GM19043 (cell line): ENCODE measurements at regions not wholly inside any gene's neighbourhood (a gene's known extent, or its start where the extent isn't known, plus 50 kb on each side); places are given as distances from the start of the nearest gene placed in this dataset.

Experiments
- ATAC-seq: cut with Tn5 transposase; IDR thresholded peaks from one replicate; pipeline ENCODE4 v1.9.1; 2021; ENCODE audit warnings: low read depth; ENCODE audit not compliant: unreplicated experiment

- no peak for ATAC-seq
These were observed 52.5 kb upstream of the C11orf58 start for GRCh38 chr11:16685914-16686313.

DNA sequence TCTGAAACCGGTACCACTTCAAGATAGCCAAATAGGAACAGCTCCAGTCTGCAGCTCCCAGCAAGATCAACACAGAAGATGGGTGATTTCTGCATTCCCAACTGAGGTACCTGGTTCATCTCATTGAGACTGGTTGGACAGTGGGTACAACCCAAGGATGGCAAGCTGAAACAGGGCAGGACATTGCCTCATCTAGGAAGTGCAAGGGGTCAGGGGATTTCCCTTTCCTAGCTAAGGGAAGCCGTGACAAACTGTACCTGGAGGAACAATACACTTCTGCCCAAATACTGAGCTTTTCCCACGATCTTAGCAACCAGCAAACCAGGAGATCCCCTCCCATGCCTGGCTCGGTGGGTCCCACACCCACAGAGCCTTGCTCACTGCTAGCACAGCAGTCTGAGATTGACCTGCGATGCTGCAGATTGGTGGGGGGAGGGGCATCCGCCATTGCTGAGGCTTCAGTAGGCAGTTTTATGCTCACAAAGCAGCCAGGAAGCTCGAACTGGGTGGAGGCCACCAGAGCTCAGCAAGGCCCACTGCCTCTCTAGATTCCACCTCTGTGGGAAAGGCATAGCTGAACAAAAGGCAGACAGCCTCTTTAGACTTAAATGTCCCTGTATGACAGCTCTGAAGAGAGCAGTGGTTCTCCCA lies 59.9 kb upstream of the C11orf58 start:
- no peak for ATAC-seq

DNA sequence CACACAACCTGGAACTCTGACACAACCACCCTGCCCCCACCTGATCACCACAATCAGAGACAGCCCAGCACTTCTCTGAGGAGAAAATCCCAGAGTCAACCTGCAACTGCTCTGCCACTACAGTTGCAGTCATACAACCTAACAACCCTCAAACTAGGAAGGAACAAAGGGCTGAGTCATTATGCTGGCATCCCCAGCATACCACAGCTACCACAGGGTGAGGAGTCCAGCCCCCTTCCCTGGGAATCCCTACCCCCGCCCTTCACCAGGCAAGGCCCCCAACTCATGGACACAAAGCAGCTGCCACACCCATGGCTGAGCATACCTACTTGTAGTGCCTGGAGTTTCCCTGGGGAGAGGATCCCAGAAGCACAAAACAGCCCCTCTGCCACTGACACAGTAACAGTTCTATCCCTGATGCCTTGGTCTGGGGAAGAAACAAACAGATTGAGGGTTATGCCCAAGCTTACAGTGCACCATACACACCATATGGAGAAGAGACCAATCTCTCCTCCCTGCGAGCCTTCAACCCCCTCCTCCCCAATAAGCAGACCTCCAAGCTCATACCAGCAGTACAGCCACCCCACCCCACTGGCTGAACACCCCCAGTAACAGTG lies 68.5 kb upstream of the C11orf58 start:
- ATAC-seq: no peak

DNA sequence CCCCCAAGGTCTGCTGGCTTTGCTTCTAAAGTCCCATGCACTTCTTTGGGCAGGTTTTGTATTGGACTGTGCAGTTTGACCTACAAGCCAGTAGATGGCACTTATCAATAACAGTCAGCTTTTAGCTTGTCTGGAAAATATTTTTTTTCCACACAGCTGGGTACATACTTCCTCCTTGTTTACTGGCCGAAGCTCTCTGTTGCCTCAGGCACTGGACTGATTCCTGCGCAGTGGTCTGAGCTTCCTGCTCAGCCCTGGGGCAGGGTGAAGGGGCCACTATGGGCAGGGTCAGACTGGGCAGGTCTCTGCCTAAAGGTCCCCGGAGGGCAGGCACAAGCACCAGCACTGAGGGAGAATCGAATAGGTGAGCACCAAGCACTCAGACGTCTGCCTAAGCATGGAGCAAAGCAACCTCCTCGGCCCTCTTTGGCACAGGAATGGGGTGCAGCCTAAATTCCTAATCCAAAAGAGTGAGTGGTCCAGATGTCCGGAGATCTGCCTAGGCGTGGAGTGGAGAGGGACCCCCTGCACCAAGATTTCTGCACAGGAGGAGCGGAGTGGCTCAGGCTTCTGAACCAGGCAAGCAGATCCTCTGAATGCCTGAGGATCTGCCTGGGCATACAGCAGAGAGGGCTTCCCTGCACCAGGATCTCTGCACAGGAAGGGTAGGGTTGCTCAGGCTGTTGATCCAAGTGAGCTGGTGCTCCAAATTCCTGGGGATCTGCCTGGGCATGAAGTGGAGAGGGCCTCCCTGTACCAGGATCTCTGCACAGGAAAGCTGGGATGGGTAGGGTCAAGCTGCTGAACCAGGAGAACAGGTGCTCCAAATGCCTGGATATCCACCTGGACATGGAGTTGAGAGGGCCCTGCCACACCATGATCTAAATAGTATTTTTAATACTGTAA lies 105.9 kb upstream of the C11orf58 start:
- ATAC-seq: no peak

DNA sequence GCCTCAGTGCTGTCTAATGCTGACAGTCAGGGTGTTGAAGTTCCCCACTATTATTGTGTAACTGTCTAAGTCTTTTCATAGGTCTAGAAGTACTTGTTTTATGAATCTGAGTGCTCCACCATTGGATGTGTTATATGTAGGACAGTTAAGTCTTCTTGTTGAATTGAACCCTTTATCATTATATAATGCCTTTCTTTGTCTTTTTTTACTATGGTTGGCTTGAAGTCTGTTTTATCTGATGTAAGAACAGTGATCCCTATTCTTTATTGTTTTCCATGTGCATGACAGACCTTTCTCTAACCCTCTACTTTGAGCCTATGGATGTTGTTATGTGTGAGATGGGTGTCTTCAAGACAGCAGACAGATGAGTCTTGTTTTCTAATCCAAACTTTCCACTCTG lies 107.8 kb upstream of the C11orf58 start:
- ATAC-seq: no peak

- no peak for ATAC-seq
These were observed 120.0 kb upstream of the C11orf58 start for GRCh38 chr11:16618431-16618830.

DNA sequence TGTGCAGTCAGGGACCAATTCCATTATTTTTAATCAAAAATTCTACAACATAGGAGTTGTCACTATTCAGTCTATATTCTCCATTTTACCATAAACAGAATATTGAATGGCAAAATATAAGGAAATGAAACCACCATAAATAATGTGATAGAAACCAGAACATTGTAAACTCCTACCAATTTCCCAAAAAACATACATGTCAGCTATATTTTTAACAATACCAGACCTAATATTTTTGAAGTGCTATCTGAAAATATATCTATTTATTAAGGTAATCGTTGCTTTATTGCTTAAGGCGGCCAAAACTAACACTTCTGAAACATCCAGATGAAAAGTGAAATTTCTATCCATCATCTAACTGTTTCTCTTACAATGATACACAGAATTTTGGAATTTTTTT lies 123.0 kb upstream of the C11orf58 start:
- ATAC-seq: no peak

- peak; percentile 97 for ATAC-seq
These were observed 124.7 kb upstream of the C11orf58 start for GRCh38 chr11:16613512-16614381.

- no peak for ATAC-seq
These were observed 125.3 kb upstream of the C11orf58 start for GRCh38 chr11:16613262-16613511.

- no peak for ATAC-seq
These were observed 125.7 kb upstream of the C11orf58 start for GRCh38 chr11:16612566-16613261.

DNA sequence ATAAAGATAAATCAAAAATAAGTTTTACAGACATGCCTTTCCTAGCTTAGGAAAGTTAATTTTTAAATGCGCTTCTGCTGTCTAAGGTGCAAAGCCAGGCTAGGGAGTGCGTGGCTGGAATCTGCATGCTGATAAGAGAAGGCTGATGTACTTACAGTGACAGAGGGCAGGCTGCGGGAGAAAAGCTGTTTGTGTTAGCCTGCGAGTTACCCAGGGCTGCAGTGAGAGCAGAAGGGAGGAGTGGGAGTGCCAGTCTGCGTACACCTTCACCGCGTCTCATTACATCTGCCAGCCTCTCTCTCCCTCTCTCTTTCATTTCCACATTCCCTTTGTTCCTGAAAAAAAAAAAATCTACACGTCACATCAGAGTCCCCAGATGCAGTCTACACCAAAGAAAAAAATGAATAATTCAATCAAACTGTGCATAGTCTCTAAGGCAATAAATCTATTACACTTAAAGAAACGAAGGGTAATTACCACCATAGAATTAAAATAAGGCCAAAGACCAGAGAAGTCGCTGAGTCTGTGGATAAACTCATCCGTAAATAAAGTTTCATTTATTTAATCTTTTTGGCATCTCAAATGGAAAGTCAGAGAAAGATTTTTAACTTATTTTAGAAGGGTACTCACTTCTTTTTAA lies 126.4 kb upstream of the C11orf58 start:
- ATAC-seq: no peak

GRCh38 chr11:16611401-16611921 lies 127.0 kb upstream of the C11orf58 start:
- no peak for ATAC-seq

GRCh38 chr11:16610738-16611388 lies 127.6 kb upstream of the C11orf58 start:
- ATAC-seq: no peak

DNA sequence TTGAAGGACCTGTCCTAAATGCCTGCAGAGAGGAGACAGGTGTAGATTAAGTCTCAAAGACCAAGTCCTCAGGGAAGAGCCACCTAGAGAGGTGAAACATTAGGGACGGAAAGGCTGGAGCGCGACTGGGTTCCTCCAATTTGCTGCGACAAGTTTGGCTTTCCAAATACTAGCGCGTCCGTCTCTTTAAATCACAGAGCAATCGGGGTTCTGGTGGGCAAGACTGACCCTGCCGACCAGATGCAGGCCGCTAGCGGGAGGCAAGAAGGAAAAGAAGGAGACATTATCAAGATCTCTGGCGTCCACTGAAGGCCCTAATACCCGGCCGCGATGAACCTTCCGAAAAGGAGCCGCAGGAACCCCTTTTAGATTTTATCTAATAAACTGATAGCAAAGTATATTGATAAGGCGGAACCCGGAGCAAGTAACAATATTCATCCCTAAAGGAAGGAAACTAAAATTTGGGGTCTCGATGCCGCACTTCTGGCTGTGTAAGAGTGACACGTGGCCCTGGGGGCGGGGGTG lies 128.2 kb upstream of the C11orf58 start:
- ATAC-seq: no peak

GRCh38 chr11:16609769-16610168 lies 128.7 kb upstream of the C11orf58 start:
- ATAC-seq: no peak

DNA sequence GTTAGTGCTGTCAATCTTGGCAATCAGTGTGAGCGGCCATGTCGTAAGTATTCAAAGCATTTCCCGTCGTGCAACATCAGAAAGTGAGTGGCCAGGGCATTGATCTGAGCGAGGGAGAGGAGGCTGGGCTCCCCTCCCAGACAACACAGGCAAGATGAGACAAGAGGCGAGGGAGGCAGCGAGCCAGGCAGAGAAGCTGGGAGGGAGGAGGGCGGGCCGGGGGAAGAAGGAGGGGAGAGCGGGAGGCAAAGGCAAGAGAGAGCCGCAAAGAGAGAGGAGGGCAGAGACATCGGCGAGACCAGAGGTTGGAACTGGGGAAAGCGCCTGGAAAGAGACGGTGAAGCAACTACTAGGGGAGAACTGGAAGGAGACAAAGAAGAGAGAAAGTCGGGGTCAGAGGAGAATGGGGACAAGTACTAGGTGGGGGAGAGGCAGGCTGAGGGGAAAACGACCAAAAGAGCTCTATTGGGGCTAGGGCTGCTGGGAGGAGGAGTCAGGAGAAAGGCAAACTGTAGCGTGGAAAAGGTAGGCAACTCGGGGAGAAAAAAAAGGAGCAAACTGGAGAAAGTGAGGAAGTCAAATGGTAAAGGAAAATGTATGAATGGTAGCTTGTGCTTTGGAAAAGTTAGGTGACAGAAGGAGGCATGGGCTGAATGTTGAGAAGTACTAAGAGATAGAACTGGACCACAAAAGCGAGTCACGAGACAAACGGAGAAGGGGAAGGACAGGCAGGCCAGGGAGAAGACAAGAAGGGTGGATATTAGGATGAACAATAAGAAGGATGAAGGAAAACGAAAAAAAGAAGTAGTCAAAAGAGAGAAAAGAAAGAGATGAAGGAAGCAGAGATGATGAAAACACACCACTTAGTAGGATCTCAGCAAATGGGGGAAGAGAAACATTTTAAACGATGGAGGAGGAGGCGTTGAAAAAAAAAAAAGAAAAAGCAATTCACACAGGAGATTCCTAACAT lies 130.5 kb upstream of the C11orf58 start:
- no peak for ATAC-seq

- ATAC-seq: no peak
These were observed 131.4 kb upstream of the C11orf58 start for GRCh38 chr11:16606784-16607674.
